GM13976 (cell line): ENCODE measurements at regions not wholly inside any gene's neighbourhood (a gene's known extent, or its start where the extent isn't known, plus 50 kb on each side); places are given as distances from the start of the nearest gene placed in this dataset.

ENCODE experiments used
- DNase-seq: peaks from one replicate; pipeline ENCODE4 v3.0.0; 2012; ENCODE audit warnings: low spot score
- in situ Hi-C: fragments of 300-500 bp; cut with MboI; formaldehyde crosslinking; loops from one replicate; pipeline ENCODE4 v1.12.0; 2022; ENCODE audit warnings: low sequenced_read_pairs, mixed read lengths, inconsistent platforms; ENCODE audit not compliant: unreplicated experiment
- TF ChIP-seq, protein P1 (sequence below): IDR thresholded peaks from 2 replicates; pipeline ENCODE4 v1.5.1; 2012; ENCODE audit warnings: borderline replicate concordance, mild to moderate bottlenecking; ENCODE audit not compliant: insufficient read depth; ENCODE audit errors: extremely low read depth, missing control alignments, control extremely low read depth

DNA sequence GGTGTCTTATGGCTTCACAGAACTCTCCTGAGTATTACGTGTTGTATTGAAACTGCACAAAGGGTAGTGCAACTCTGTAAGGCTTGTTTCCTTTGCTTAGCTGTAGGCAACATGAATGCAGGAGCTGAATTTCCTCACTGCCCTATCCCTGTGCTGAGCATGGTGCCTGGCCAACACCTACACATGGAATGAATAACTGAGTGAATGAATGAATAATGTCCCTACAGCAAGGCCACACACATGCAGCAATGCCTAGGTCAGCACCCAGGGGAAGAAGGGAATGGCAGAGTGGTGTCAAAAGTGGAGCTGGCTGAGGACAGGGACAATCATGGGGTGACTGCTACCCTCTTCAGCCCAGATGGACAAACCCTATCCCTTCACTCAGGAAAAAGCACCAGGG lies 655.9 kb downstream of the PTPRU start:
- TF ChIP-seq, protein P1, sequence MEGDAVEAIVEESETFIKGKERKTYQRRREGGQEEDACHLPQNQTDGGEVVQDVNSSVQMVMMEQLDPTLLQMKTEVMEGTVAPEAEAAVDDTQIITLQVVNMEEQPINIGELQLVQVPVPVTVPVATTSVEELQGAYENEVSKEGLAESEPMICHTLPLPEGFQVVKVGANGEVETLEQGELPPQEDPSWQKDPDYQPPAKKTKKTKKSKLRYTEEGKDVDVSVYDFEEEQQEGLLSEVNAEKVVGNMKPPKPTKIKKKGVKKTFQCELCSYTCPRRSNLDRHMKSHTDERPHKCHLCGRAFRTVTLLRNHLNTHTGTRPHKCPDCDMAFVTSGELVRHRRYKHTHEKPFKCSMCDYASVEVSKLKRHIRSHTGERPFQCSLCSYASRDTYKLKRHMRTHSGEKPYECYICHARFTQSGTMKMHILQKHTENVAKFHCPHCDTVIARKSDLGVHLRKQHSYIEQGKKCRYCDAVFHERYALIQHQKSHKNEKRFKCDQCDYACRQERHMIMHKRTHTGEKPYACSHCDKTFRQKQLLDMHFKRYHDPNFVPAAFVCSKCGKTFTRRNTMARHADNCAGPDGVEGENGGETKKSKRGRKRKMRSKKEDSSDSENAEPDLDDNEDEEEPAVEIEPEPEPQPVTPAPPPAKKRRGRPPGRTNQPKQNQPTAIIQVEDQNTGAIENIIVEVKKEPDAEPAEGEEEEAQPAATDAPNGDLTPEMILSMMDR = no peak
- in situ Hi-C loops = no loop called here
- DNase-seq = no peak

DNA sequence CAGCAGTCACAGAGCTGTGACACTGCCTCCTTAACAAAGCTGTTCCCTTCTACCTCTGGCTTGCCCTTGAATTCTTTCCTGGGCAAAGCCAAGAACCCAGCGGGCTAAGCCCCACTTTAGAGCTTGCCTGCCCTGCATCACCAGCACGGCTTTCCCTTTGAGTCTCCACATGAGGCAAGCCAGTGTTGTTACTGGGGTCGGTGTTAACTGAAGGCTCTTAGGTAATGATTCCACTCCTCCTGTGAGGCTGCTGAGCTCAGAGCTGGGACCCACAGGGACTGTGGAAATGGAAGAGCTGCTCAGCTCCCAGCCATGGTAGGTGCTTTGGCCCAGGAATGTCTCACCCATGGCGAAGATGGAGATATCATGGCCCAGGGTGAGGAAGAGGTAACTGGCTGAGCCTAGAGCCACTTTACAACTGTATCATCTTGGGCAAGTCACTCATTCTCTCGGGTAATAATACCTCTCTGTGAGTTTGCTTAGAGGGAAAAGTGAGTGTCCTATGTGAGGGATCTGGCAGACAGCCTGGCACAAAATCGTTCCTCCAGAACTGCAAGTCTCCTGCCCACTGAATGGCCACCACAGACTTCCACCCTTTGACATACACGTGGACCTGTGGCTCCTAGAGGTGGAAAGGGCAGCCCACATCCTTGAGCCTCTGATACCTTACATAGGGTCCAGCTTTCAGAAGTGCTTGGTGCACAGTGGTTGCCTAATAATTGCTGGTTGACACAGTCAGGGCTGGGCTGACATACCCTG lies 654.1 kb downstream of the PTPRU start:
- TF ChIP-seq, protein P1 = no peak
- DNase-seq = no peak
- in situ Hi-C loops = no loop called here

DNA sequence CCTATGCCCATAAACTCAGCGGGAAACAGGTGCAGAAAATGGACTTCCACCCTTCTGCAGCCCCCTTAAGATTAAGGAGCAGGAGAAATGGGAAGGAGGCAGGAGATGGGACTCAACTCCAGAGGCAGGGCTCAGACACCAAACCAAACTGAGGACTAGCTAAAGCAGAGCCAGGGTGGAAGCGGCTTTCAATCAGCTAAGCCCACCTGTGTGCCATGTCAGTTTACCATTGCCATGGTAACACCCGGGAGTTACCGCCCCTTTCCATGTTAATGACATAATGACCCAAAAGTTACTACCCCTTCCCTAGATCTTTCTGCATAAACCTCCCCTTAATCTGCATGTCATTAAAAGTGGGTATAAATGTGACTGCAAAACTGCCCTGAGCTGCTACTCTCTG lies 653.5 kb downstream of the PTPRU start:
- in situ Hi-C loops = no loop called here
- TF ChIP-seq, protein P1 = no peak
- DNase-seq = no peak

DNA sequence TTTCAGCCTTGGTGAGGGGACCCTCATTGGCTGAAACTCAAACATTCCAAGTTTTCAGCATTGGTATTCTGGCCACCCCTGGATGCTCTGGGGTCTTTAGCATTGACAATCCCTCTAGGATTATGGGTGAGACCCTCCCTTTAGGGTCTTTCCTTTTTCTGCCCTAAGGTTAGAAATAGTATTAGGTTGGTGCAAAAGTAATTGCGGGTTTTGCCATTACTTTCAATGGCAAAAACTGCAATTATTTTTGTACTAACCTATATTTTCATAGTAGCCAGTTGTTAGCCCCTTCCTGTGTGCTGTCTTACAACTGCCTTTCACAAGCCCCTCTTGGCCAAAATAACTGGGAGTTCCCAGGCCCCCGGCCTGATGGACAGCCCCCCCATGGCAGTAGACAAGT lies 648.4 kb downstream of the PTPRU start:
- no peak for DNase-seq
- in situ Hi-C loops = no loop called here
- TF ChIP-seq, protein P1 = no peak

DNA sequence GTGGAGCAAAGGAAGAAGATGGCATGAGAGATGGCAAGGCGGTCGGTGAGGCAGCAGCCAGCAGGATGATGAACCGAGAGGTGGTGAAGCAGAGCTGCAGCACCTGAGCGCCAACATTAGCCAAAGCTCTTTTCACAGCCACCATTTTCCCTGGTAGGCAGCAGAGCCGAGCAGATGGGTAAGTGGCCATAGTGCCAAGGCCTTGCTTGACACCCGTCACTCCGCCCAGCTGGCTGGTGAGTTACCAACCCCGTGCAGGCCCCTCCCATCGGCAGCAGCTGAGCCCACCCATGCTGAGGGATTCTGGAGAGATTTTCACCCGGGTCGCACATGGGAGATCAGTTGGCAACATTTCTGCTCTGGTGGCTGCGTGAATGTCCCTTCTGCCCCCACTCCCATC lies 647.7 kb downstream of the PTPRU start:
- no peak for DNase-seq
- in situ Hi-C loops = no loop called here
- TF ChIP-seq, protein P1 = no peak

DNA sequence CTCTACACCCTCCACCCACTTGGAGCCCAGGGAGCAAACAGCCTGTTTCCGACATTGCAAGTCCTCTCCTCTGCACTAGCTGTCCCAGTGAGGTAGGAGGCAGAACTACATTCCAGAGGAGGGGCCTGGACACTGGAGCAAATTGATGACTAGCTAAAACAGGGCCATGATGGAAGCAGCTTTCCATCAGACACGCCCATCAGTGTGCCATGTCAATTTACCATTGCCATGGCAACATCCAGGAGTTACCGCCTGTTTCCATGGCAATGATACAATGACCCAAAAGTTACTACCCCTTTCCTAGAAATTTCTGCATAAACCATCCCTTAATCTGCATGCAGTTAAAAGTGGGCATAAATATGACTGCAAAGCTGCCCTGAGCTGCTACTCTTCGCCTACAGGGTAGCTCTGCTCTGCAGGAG lies 647.1 kb downstream of the PTPRU start:
- no peak for DNase-seq
- TF ChIP-seq, protein P1 = no peak
- in situ Hi-C loops = no loop called here
